OCI-LY7 (cell line): ENCODE measurements at regions not wholly inside any gene's neighbourhood (a gene's known extent, or its start where the extent isn't known, plus 50 kb on each side); places are given as distances from the start of the nearest gene placed in this dataset.

Experiments used
- EZH2phosphoT487 ChIP-seq: fragments of 200-600 bp; sonication (generic); IDR thresholded peaks from 2 replicates; pipeline ENCODE4 v1.6.1; 2018; ENCODE audit warnings: low read depth, borderline replicate concordance, mild to moderate bottlenecking, mixed run types, antibody characterized with exemption, low read length, moderate library complexity, mixed read lengths
- TF ChIP-seq, protein P1 (sequence below): fragments of 200-600 bp; sonication (generic); conservative IDR thresholded peaks from 2 replicates; pipeline ENCODE4 v1.5.1; 2014; ENCODE audit warnings: mild to moderate bottlenecking, antibody characterized with exemption, low read length, moderate library complexity, mixed read lengths

DNA sequence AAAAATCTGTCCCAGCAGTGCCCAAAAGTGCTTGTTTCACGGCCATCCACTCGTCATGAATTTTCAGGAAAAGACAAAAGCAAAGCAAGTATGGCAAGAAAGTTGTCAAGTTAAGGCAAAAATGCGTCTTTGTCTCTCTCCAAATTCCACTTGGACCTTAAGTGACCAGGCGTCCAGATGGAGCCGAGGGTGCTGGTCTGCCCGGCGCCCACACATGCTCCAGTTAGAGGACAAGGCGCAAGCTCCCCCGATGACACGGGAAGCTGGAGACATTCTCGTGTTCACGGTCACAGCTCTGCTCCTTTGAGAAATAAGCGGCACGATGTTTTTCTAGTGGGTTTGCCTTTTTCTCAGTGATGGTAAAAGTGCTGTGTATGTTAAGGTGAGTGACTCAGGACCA is 219.0 kb downstream of the BRD1 start:
- TF ChIP-seq, protein P1, sequence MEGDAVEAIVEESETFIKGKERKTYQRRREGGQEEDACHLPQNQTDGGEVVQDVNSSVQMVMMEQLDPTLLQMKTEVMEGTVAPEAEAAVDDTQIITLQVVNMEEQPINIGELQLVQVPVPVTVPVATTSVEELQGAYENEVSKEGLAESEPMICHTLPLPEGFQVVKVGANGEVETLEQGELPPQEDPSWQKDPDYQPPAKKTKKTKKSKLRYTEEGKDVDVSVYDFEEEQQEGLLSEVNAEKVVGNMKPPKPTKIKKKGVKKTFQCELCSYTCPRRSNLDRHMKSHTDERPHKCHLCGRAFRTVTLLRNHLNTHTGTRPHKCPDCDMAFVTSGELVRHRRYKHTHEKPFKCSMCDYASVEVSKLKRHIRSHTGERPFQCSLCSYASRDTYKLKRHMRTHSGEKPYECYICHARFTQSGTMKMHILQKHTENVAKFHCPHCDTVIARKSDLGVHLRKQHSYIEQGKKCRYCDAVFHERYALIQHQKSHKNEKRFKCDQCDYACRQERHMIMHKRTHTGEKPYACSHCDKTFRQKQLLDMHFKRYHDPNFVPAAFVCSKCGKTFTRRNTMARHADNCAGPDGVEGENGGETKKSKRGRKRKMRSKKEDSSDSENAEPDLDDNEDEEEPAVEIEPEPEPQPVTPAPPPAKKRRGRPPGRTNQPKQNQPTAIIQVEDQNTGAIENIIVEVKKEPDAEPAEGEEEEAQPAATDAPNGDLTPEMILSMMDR, result no peak
- no peak for TF ChIP-seq EZH2phosphoT487
